B cell (primary cell): ENCODE measurements at regions not wholly inside any gene's neighbourhood (a gene's known extent, or its start where the extent isn't known, plus 50 kb on each side); places are given as distances from the start of the nearest gene placed in this dataset.

Source experiments
- ATAC-seq: fragments of 200-7000 bp; cut with Tn5 transposase; one replicate; pipeline ENCODE4 v1.10.0; 2021; ENCODE audit warnings: low read depth, mild to moderate bottlenecking, moderate number of reproducible peaks, moderate library complexity
- CTCF ChIA-PET: fragments of 350-600 bp; sonication (Branson Sonifier 250); formaldehyde crosslinking; loops from one replicate; lab custom pipeline; 2021; ENCODE audit warnings: antibody characterized with exemption, inconsistent platforms; lab: Charles Lee
- POLR2A ChIA-PET: fragments of 350-600 bp; sonication (Branson Sonifier 250); formaldehyde crosslinking; loops from one replicate; lab custom pipeline; 2021; ENCODE audit warnings: antibody characterized with exemption; lab: Charles Lee
- DNase-seq: peaks from one replicate; pipeline ENCODE4 v3.0.0; 2013
- H2AFZ ChIP-seq: 2 replicates; pipeline ENCODE4 v1.6.1; 2012; ENCODE audit warnings: mild to moderate bottlenecking, low read depth, low read length; ENCODE audit not compliant: insufficient read depth, poor library complexity, severe bottlenecking
- H3K27ac ChIP-seq, 2 donors: 1 replicate in 1 of 2; 2 replicates in 1 of 2; pipeline ENCODE4 v1.5.1; 2012 to 2013; ENCODE audit warnings: low read length in 2 of 2, mild to moderate bottlenecking in 2 of 2, moderate library complexity in 1 of 2
- H3K27me3 ChIP-seq, 4 experiments: fragments of 200-600 bp in 1 of 4; sonication (generic) in 1 of 4; replicated peaks in 1 of 4; 1 replicate in 2 of 4; 2 replicates in 2 of 4; pipeline versions ENCODE4 v1.6.1 to v1.7.0; 2013 to 2016; ENCODE audit warnings: low read length in 3 of 4, mild to moderate bottlenecking in 2 of 4, mixed read lengths in 1 of 4, moderate library complexity in 1 of 4; ENCODE audit not compliant: insufficient read depth in 4 of 4, control insufficient read depth in 3 of 4; ENCODE audit errors: control extremely low read depth in 1 of 4
- H3K36me3 ChIP-seq, 2 experiments: replicated peaks in 1 of 2; 1 replicate in 1 of 2; 2 replicates in 1 of 2; pipeline versions ENCODE4 v1.6.1 to v1.7.1; 2013; ENCODE audit warnings: low read length in 1 of 2; ENCODE audit not compliant: insufficient read depth in 2 of 2, control insufficient read depth in 1 of 2; ENCODE audit errors: control extremely low read depth in 1 of 2, extremely low read depth in 1 of 2
- H3K4me1 ChIP-seq, 2 donors: fragments of 200-600 bp in 1 of 2; sonication (generic) in 1 of 2; 1 replicate in 1 of 2; 2 replicates in 1 of 2; pipeline versions ENCODE4 v1.5.1 to v1.6.1; 2013 to 2017; ENCODE audit warnings: low read length in 2 of 2; ENCODE audit not compliant: control insufficient read depth in 2 of 2, insufficient read depth in 2 of 2
- H3K4me2 ChIP-seq: replicated peaks from 2 replicates; pipeline ENCODE3; 2012; ENCODE audit warnings: mild to moderate bottlenecking, low read depth, low read length; ENCODE audit not compliant: poor library complexity, severe bottlenecking
- H3K4me3 ChIP-seq, 5 experiments: fragments of 200-600 bp in 1 of 5; sonication (generic) in 1 of 5; 1 replicate in 3 of 5; 2 replicates in 2 of 5; pipeline versions ENCODE4 v1.5.1 to v1.7.0; 2011 to 2016; ENCODE audit warnings: low read length in 4 of 5, mild to moderate bottlenecking in 4 of 5, low read depth in 2 of 5, control low read depth in 1 of 5, moderate library complexity in 1 of 5; ENCODE audit not compliant: insufficient read depth in 1 of 5; ENCODE audit errors: control extremely low read depth in 1 of 5, extremely low read depth in 1 of 5
- H3K79me2 ChIP-seq: fragments of 200-600 bp; sonication (generic); one replicate; pipeline ENCODE4 v1.6.0; 2016; ENCODE audit warnings: low read length; ENCODE audit not compliant: control insufficient read depth, insufficient read depth
- H3K9ac ChIP-seq: fragments of 200-600 bp; sonication (generic); 2 replicates; pipeline ENCODE4 v1.6.1; 2017; ENCODE audit warnings: mild to moderate bottlenecking, low read length, moderate library complexity
- H3K9me3 ChIP-seq, 3 donors: one replicate each; pipeline versions ENCODE4 v1.6.1 to v1.7.1; 2013; ENCODE audit warnings: low read length in 2 of 3; ENCODE audit not compliant: control insufficient read depth in 2 of 3, insufficient read depth in 1 of 3; ENCODE audit errors: control extremely low read depth in 1 of 3
- H4K20me1 ChIP-seq: 2 replicates; pipeline ENCODE4 v1.6.0; 2012; ENCODE audit warnings: mild to moderate bottlenecking, low read length; ENCODE audit not compliant: insufficient read depth, control insufficient read depth, poor library complexity, severe bottlenecking
- H3K27ac Mint-ChIP-seq: one replicate; pipeline ENCODE4 v1.8.0; 2021; ENCODE audit warnings: mixed read lengths
- H3K27me3 Mint-ChIP-seq: one replicate; pipeline ENCODE4 v1.8.0; 2021; ENCODE audit warnings: mixed read lengths
- H3K4me1 Mint-ChIP-seq: one replicate; pipeline ENCODE4 v1.8.0; 2021; ENCODE audit warnings: mixed read lengths
- H3K4me3 Mint-ChIP-seq: one replicate; pipeline ENCODE4 v1.8.0; 2021; ENCODE audit warnings: mixed read lengths
- H3K9me3 Mint-ChIP-seq: one replicate; pipeline ENCODE4 v1.8.0; 2022; ENCODE audit warnings: mixed read lengths; ENCODE audit not compliant: insufficient read depth
- EZH2 ChIP-seq: IDR thresholded peaks from 2 replicates; pipeline ENCODE4 v1.6.1; 2012; ENCODE audit warnings: borderline replicate concordance, low read depth, mild to moderate bottlenecking, moderate library complexity, low read length; ENCODE audit not compliant: insufficient read depth, poor library complexity, severe bottlenecking
- WGBS: methylation state at CpG from one replicate; pipeline ENCODE4 v1.1.5; 2013; ENCODE audit warnings: missing lambda C conversion rate; ENCODE audit not compliant: insufficient coverage; 5-methylcytosine and 5-hydroxymethylcytosine counted together
- intact Hi-C: fragments of 100-400 bp; cut with micrococcal nuclease; formaldehyde crosslinking; loops from one replicate; pipeline ENCODE4 v1.10.0; 2022
- TF ChIP-seq, protein P1 (sequence below): fragments of 200-600 bp; IDR thresholded peaks from one replicate; pipeline ENCODE4 v1.8.0; 2022; ENCODE audit warnings: antibody characterized with exemption, mild to moderate bottlenecking

DNA sequence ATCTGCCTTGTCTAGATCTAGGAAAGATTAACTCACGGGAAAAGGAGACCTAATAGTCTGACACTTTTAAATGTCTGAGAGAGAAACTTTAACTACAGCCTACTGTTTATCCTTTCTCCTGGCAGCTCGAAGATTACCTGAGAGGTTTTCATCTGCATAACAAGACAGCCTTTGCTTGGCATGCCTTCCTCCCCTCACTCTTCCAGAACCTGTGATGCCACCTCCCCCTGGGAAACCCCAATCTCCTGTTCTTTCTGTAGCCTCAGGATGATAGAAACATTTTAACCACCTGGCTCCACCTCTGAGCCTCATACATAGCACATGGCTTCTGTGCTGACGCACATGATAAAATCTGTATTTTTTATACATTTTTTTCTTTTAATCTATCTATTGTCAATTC is 420.8 kb downstream of the CNTN6 start:
- no peaks in the 10 kb centered on the region for H4K20me1 ChIP-seq
- no peak overlapping the region for H3K4me2 ChIP-seq
- Mint-ChIP-seq H3K27me3 (no peaks in the 10 kb centered on the region), H3K9me3 (no peaks in the 10 kb centered on the region), H3K4me1 (no peaks in the 10 kb centered on the region), H3K4me3 (no peak overlapping the region), H3K27ac (no peak overlapping the region)
- 60% methylated on average over 1 of the region's 3 CpGs for WGBS
- TF ChIP-seq, protein P1, sequence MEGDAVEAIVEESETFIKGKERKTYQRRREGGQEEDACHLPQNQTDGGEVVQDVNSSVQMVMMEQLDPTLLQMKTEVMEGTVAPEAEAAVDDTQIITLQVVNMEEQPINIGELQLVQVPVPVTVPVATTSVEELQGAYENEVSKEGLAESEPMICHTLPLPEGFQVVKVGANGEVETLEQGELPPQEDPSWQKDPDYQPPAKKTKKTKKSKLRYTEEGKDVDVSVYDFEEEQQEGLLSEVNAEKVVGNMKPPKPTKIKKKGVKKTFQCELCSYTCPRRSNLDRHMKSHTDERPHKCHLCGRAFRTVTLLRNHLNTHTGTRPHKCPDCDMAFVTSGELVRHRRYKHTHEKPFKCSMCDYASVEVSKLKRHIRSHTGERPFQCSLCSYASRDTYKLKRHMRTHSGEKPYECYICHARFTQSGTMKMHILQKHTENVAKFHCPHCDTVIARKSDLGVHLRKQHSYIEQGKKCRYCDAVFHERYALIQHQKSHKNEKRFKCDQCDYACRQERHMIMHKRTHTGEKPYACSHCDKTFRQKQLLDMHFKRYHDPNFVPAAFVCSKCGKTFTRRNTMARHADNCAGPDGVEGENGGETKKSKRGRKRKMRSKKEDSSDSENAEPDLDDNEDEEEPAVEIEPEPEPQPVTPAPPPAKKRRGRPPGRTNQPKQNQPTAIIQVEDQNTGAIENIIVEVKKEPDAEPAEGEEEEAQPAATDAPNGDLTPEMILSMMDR, result no peak
- TF ChIP-seq EZH2, result no peak
- no peak overlapping the region for H2AFZ ChIP-seq
- ATAC-seq (no peak), DNase-seq (no peak)
- intact Hi-C loops, result no loop called here
- no peak overlapping the region for H3K9ac ChIP-seq
- no peaks in the 10 kb centered on the region for H3K27me3 ChIP-seq
- H3K4me1 ChIP-seq, result no peaks in the 10 kb centered on the region
- H3K79me2 ChIP-seq, result no peaks in the 10 kb centered on the region
- H3K36me3 ChIP-seq, result no peaks in the 10 kb centered on the region
- CTCF ChIA-PET, result no interaction called here
- H3K4me3 ChIP-seq, result no peak overlapping the region
- POLR2A ChIA-PET, result no interaction called here
- H3K9me3 ChIP-seq, result no peaks in the 10 kb centered on the region
- no peak overlapping the region for H3K27ac ChIP-seq

DNA sequence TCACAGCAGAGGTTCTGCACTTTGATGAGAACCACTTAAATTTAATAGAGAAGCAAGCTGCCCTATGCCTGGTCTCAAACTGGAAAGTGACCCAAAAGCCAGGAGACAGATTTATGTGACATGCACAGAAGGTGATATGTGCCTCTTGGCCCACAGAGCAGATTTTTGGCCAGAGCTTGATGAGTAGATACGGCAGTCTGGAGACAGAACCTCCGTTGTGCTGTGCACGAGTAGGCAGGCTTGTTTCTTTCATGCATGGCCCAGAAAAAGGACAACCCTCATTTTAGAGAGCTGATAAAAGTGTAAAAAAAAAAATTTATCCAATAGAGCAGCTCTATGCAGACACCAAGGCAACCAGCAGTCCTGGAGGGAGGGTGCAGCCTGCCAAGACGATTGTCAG is 423.1 kb downstream of the CNTN6 start:
- ChIA-PET POLR2A (no interaction called here), CTCF (no interaction called here)
- Histone ChIP-seq H3K36me3 (no peaks in the 10 kb centered on the region), H3K9me3 (no peaks in the 10 kb centered on the region), H3K4me1 (no peaks in the 10 kb centered on the region), H3K27ac (no peak overlapping the region), H3K27me3 (no peaks in the 10 kb centered on the region), H4K20me1 (no peaks in the 10 kb centered on the region), H2AFZ (no peak overlapping the region), H3K9ac (no peak overlapping the region), H3K79me2 (no peaks in the 10 kb centered on the region), H3K4me2 (no peak overlapping the region), H3K4me3 (no peak overlapping the region)
- H3K9me3 Mint-ChIP-seq, result no peaks in the 10 kb centered on the region
- no peaks in the 10 kb centered on the region for H3K4me1 Mint-ChIP-seq
- no peak for TF ChIP-seq EZH2
- TF ChIP-seq, protein P1, result no peak
- DNase-seq (no peak), ATAC-seq (no peak)
- no peak overlapping the region for H3K27ac Mint-ChIP-seq
- WGBS, result 89% methylated on average over 3 of the region's 4 CpGs
- no peaks in the 10 kb centered on the region for H3K27me3 Mint-ChIP-seq
- intact Hi-C loops, result no loop called here
- H3K4me3 Mint-ChIP-seq, result no peak overlapping the region
